Large intestine (tissue), 3 donors: ENCODE measurements at regions not wholly inside any gene's neighbourhood (a gene's known extent, or its start where the extent isn't known, plus 50 kb on each side); places are given as distances from the start of the nearest gene placed in this dataset.

ENCODE experiments used
- DNase-seq, 2 donors: peaks; one replicate each; pipeline versions ENCODE4 v3.0.0 to v3.0.0-alpha.2; 2013
- H3K27ac ChIP-seq: one replicate; pipeline ENCODE4 v1.5.1; 2013; ENCODE audit warnings: low read length
- H3K27me3 ChIP-seq: 2 replicates; pipeline ENCODE4 v1.6.1; 2013; ENCODE audit warnings: low read length; ENCODE audit not compliant: control insufficient read depth, insufficient read depth
- H3K36me3 ChIP-seq: 2 replicates; pipeline ENCODE4 v1.6.1; 2013; ENCODE audit warnings: low read length; ENCODE audit not compliant: control insufficient read depth, insufficient read depth
- H3K4me1 ChIP-seq: one replicate; pipeline ENCODE4 v1.6.1; 2013; ENCODE audit warnings: low read length; ENCODE audit not compliant: control insufficient read depth, insufficient read depth
- H3K4me3 ChIP-seq: one replicate; pipeline ENCODE4 v1.5.1; 2013; ENCODE audit warnings: low read length
- H3K9me3 ChIP-seq: one replicate; pipeline ENCODE4 v1.6.1; 2013; ENCODE audit warnings: mild to moderate bottlenecking, low read depth, low read length, moderate library complexity; ENCODE audit not compliant: control insufficient read depth
- whole genome bisulfite sequencing: methylation state at CpG from one replicate; pipeline ENCODE4 v1.1.5; 2013; ENCODE audit warnings: low lambda C conversion rate; ENCODE audit not compliant: insufficient coverage; 5-methylcytosine and 5-hydroxymethylcytosine counted together

- Histone ChIP-seq H3K4me3 (no peak overlapping the region), H3K27me3 (no peaks in the 10 kb centered on the region), H3K4me1 (peaks cover 14% of the 10 kb centered on the region), H3K36me3 (no peaks in the 10 kb centered on the region), H3K27ac (no peak overlapping the region), H3K9me3 (no peaks in the 10 kb centered on the region)
- no peak for DNase-seq
- WGBS: 33% methylated on average over 1 of the region's 3 CpGs
Observed at GRCh38 chr3:66819993-66820501, 178.1 kb upstream of the KBTBD8 start.

- no peaks in the 10 kb centered on the region for H3K9me3 ChIP-seq
- peaks cover 20% of the 10 kb centered on the region for H3K4me1 ChIP-seq
- peak; percentile 57 to 77 for DNase-seq
- no peaks in the 10 kb centered on the region for H3K27me3 ChIP-seq
- no peaks in the 10 kb centered on the region for H3K36me3 ChIP-seq
- WGBS: 97% methylated on average over 5 of the region's 11 CpGs
- peak overlapping the region; percentile 39 for H3K27ac ChIP-seq
- no peak overlapping the region for H3K4me3 ChIP-seq
Observed at GRCh38 chr3:66822186-66823008, 175.7 kb upstream of the KBTBD8 start.

GRCh38 chr3:66823009-66823397 lies 175.1 kb upstream of the KBTBD8 start:
- peak overlapping the region; percentile 43 for H3K27ac ChIP-seq
- no peaks in the 10 kb centered on the region for H3K27me3 ChIP-seq
- H3K4me1 ChIP-seq: peaks cover 20% of the 10 kb centered on the region
- 33% methylated on average over 1 of the region's 1 CpG for WGBS
- peak; percentile 37 to 61 for DNase-seq
- H3K9me3 ChIP-seq: no peaks in the 10 kb centered on the region
- H3K36me3 ChIP-seq: no peaks in the 10 kb centered on the region
- no peak overlapping the region for H3K4me3 ChIP-seq

GRCh38 chr3:66823532-66823931 lies 174.6 kb upstream of the KBTBD8 start:
- Histone ChIP-seq H3K27me3 (no peaks in the 10 kb centered on the region), H3K36me3 (no peaks in the 10 kb centered on the region), H3K4me3 (no peak overlapping the region), H3K4me1 (peaks cover 20% of the 10 kb centered on the region), H3K9me3 (no peaks in the 10 kb centered on the region), H3K27ac (peak overlapping the region; percentile 43)
- no peak for DNase-seq
- 44% methylated on average over 2 of the region's 7 CpGs for WGBS

- peaks cover 20% of the 10 kb centered on the region for H3K4me1 ChIP-seq
- no peaks in the 10 kb centered on the region for H3K9me3 ChIP-seq
- H3K36me3 ChIP-seq: no peaks in the 10 kb centered on the region
- DNase-seq: peak; percentile 50 to 67
- no peak overlapping the region for H3K4me3 ChIP-seq
- WGBS: no CpG with 5 or more reads among the region's 4 CpGs
- peak overlapping the region; percentile 50 for H3K27ac ChIP-seq
- no peaks in the 10 kb centered on the region for H3K27me3 ChIP-seq
Observed at GRCh38 chr3:66825375-66825774, 172.7 kb upstream of the KBTBD8 start.

GRCh38 chr3:66827726-66828125 lies 170.4 kb upstream of the KBTBD8 start:
- WGBS: 100% methylated on average over 1 of the region's 6 CpGs
- Histone ChIP-seq H3K4me1 (peaks cover 12% of the 10 kb centered on the region), H3K27ac (no peak overlapping the region)

GRCh38 chr3:66828303-66828702 lies 169.8 kb upstream of the KBTBD8 start:
- H3K27me3 ChIP-seq: no peaks in the 10 kb centered on the region
- H3K4me3 ChIP-seq: no peak overlapping the region
- H3K27ac ChIP-seq: no peak overlapping the region
- H3K4me1 ChIP-seq: peaks cover 11% of the 10 kb centered on the region
- DNase-seq: no peak
- H3K36me3 ChIP-seq: no peaks in the 10 kb centered on the region
- no peaks in the 10 kb centered on the region for H3K9me3 ChIP-seq
- no CpG with 5 or more reads among the region's 1 CpG for WGBS

More at GRCh38 chr3:66827726-66828125, 170.4 kb upstream of the KBTBD8 start:
- Histone ChIP-seq H3K27me3 (no peaks in the 10 kb centered on the region), H3K9me3 (no peaks in the 10 kb centered on the region), H3K36me3 (no peaks in the 10 kb centered on the region), H3K4me3 (no peak overlapping the region)
- DNase-seq: no peak

GRCh38 chr3:66830301-66830700 lies 167.8 kb upstream of the KBTBD8 start:
- peaks cover 6% of the 10 kb centered on the region for H3K4me1 ChIP-seq
- no CpG with 5 or more reads among the region's 3 CpGs for WGBS
- DNase-seq: peak in 1 of 2 donors; percentile 52
- H3K27ac ChIP-seq: no peak overlapping the region
- H3K9me3 ChIP-seq: no peaks in the 10 kb centered on the region
- H3K4me3 ChIP-seq: no peak overlapping the region
- no peaks in the 10 kb centered on the region for H3K36me3 ChIP-seq
- H3K27me3 ChIP-seq: no peaks in the 10 kb centered on the region

GRCh38 chr3:66831931-66832330 lies 166.2 kb upstream of the KBTBD8 start:
- Histone ChIP-seq H3K27ac (no peak overlapping the region), H3K4me3 (no peak overlapping the region), H3K36me3 (no peaks in the 10 kb centered on the region), H3K4me1 (peaks cover 2% of the 10 kb centered on the region), H3K9me3 (no peaks in the 10 kb centered on the region), H3K27me3 (no peaks in the 10 kb centered on the region)
- DNase-seq: no peak
- whole genome bisulfite sequencing: no CpG with 5 or more reads among the region's 1 CpG

- no peaks in the 10 kb centered on the region for H3K9me3 ChIP-seq
- 83% methylated on average over 2 of the region's 5 CpGs for WGBS
- H3K36me3 ChIP-seq: no peaks in the 10 kb centered on the region
- H3K4me3 ChIP-seq: no peak overlapping the region
- DNase-seq: no peak
- H3K27ac ChIP-seq: no peak overlapping the region
- no peaks in the 10 kb centered on the region for H3K27me3 ChIP-seq
- no peaks in the 10 kb centered on the region for H3K4me1 ChIP-seq
Observed at GRCh38 chr3:66836363-66837152, 161.5 kb upstream of the KBTBD8 start.
